ENCODE measurements at regions not wholly inside any gene's neighbourhood (a gene's known extent, or its start where the extent isn't known, plus 50 kb on each side); places are given as distances from the start of the nearest gene placed in this dataset.

DNA sequence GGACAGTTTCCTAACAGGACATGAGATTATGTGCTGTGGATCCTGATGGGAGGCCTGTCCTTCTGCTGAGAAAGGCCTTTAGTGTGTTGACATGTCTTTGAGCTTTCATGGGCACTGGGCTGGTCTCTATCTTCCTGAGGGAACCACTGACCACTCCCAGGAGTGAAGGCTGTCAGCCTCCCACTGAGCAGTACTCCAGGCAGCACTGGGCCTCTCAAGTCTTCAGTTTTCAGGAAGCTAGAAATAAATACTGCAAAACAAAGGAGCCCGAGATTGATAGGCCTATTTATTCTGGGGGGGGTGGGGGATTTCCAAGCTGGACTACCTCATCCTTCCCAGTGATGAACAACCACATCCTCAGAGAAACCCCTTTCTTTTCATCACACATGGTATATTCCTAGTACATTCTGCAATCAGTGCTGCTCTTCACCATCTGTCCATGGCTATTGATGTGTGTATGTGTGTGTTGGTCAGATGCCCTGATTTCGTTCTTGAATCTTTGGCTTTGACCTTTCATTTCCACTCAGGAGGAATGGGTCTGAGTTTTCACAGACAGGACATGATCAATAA is 180.9 kb upstream of the SPTLC3 start:
- Histone ChIP-seq H3K4me1 (no peaks in the 10 kb centered on the region), H3K36me3 (no peaks in the 10 kb centered on the region), H3K4me3 (no peak overlapping the region), H3K27me3 (no peaks in the 10 kb centered on the region), H3K27ac (no peak overlapping the region), H3K9me3 (no peaks in the 10 kb centered on the region), H3K9ac (ENCODE audit: low read depth in 2 of 2, low read length in 2 of 2) (no peak overlapping the region)
- TF ChIP-seq, protein P1, sequence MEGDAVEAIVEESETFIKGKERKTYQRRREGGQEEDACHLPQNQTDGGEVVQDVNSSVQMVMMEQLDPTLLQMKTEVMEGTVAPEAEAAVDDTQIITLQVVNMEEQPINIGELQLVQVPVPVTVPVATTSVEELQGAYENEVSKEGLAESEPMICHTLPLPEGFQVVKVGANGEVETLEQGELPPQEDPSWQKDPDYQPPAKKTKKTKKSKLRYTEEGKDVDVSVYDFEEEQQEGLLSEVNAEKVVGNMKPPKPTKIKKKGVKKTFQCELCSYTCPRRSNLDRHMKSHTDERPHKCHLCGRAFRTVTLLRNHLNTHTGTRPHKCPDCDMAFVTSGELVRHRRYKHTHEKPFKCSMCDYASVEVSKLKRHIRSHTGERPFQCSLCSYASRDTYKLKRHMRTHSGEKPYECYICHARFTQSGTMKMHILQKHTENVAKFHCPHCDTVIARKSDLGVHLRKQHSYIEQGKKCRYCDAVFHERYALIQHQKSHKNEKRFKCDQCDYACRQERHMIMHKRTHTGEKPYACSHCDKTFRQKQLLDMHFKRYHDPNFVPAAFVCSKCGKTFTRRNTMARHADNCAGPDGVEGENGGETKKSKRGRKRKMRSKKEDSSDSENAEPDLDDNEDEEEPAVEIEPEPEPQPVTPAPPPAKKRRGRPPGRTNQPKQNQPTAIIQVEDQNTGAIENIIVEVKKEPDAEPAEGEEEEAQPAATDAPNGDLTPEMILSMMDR (IDR thresholded peaks at IDR 0.05) = no peak
- intact Hi-C loops (cut with DNase I) = no loop called here
- DNase-seq = no peak

DNA sequence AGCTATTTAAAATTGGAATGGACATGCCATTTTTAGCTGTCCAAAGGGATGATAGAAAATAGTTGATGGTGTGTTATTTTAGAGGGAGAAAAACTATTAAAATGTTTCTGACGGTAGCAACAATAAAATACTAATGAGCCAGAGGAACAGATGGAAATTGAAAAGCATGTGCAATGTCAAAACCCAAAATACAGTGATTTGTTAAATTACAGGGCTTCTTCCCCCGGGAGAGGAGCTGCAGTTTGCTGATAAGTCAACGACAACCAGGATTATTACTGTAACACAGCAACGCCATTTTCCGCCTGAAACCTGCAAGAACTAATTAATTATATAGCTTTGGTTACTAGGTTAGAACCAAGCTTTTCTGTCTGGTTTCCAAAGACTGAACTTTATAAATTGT is 179.6 kb upstream of the SPTLC3 start:
- Histone ChIP-seq H3K9ac (ENCODE audit: low read depth in 2 of 2, low read length in 2 of 2) (no peak overlapping the region), H3K4me3 (no peak overlapping the region), H3K4me1 (no peaks in the 10 kb centered on the region), H3K36me3 (no peaks in the 10 kb centered on the region), H3K27me3 (no peaks in the 10 kb centered on the region), H3K27ac (no peak overlapping the region), H3K9me3 (no peaks in the 10 kb centered on the region)
- intact Hi-C loops (cut with DNase I) = no loop called here
- TF ChIP-seq, protein P1 (IDR thresholded peaks at IDR 0.05) = no peak
- DNase-seq = no peak

DNA sequence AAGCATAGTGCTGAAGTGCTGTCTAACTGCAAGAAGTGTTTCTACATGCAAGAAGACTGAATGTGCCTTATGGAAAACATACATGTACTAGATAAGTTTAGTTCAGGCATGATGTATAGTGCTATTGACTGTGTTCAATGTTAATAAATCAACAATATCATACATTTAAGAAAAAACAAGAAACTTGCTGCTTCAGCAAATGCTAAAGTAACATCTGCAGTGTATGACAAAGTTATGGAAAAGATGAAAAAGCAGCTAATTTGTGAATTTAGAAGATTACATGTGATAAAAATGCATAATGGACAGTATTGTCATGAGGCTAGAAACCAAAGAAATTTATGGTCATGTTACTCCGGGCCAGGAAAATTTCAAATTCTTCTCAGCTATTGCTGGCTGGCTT is 174.9 kb upstream of the SPTLC3 start:
- intact Hi-C loops (cut with DNase I) = no loop called here
- DNase-seq = no peak
- H3K27me3 ChIP-seq = no peaks in the 10 kb centered on the region

DNA sequence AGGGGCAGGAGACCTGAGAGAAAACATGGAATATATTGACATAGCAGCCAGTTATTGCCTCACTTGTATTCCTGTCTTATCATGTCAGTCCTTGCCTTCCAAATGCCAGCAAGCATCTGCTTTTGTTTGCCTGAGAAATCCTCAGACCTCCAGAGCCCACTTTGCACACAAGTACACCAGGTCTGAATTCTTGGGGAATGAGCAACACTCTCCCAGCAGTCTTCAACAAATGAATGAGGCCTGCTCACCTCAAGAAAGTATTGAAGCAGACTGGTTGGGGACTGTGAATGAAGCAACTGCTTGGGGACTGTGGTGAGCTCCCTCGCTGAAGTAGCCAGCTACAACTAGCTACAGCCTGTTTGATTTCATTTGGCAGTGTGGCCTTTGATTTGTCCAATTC is 172.8 kb upstream of the SPTLC3 start:
- Histone ChIP-seq H3K4me1 (no peaks in the 10 kb centered on the region), H3K4me3 (no peak overlapping the region), H3K36me3 (no peaks in the 10 kb centered on the region), H3K27ac (no peak overlapping the region), H3K27me3 (no peaks in the 10 kb centered on the region), H3K9ac (ENCODE audit: low read depth in 2 of 2, low read length in 2 of 2) (no peak overlapping the region), H3K9me3 (no peaks in the 10 kb centered on the region)
- TF ChIP-seq, protein P1 (IDR thresholded peaks at IDR 0.05) = no peak
- DNase-seq = no peak
- intact Hi-C loops (cut with DNase I) = no loop called here

More for the DNA sequence above, 174.9 kb upstream of the SPTLC3 start:
- H3K27ac ChIP-seq = no peak overlapping the region
- no peaks in the 10 kb centered on the region for H3K4me1 ChIP-seq
- H3K9me3 ChIP-seq = no peaks in the 10 kb centered on the region
- H3K9ac ChIP-seq (ENCODE audit: low read depth in 2 of 2, low read length in 2 of 2) = no peak overlapping the region
- no peak overlapping the region for H3K4me3 ChIP-seq
- TF ChIP-seq, protein P1 (IDR thresholded peaks at IDR 0.05) = no peak
- H3K36me3 ChIP-seq = no peaks in the 10 kb centered on the region

DNA sequence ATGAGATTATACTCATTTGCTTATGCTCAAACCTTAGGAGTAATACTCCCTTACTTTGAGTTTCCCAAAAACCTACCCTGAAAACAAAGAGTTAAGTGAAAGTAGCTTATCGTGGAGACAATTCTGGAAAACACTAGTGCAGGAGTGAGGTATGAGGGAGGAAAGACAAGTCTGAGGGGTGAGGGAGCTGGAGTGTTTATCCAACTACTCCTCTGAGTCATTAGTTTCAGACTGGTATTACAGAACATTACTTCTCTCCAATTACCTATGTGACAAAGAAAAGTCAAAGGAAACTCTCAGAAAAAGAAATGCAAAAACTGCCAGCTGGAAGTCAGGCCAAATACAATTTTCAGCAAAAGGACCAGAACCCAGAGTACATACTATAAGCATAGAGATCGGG is 171.1 kb upstream of the SPTLC3 start:
- no peak overlapping the region for H3K4me3 ChIP-seq
- TF ChIP-seq, protein P1 (IDR thresholded peaks at IDR 0.05) = no peak
- H3K9me3 ChIP-seq = no peaks in the 10 kb centered on the region
- intact Hi-C loops (cut with DNase I) = no loop called here
- H3K27me3 ChIP-seq = no peaks in the 10 kb centered on the region
- H3K27ac ChIP-seq = no peak overlapping the region
- DNase-seq = no peak
- H3K4me1 ChIP-seq = no peaks in the 10 kb centered on the region
- no peaks in the 10 kb centered on the region for H3K36me3 ChIP-seq
- no peak overlapping the region for H3K9ac ChIP-seq (ENCODE audit: low read depth in 2 of 2, low read length in 2 of 2)
